ENCODE measurements at regions not wholly inside any gene's neighbourhood (a gene's known extent, or its start where the extent isn't known, plus 50 kb on each side); places are given as distances from the start of the nearest gene placed in this dataset.

- no peaks in the 10 kb centered on the region for H3K27me3 ChIP-seq (ENCODE audit: control insufficient read depth, insufficient read depth, low read length)
- no peak for TF ChIP-seq CTCF (IDR thresholded peaks at IDR 0.05; ENCODE audit: insufficient read depth, low read depth, low read length)
- POLR2A ChIA-PET: no interaction called here
- CTCF ChIA-PET: no interaction called here
- no peaks in the 10 kb centered on the region; the same call in 1 of the 2 replicates for H3K36me3 ChIP-seq (ENCODE audit: control insufficient read depth, insufficient read depth, low read length)
- no peak for DNase-seq (ENCODE audit: low read depth)
- H3K4me3 ChIP-seq (ENCODE audit: low read depth, low read length): no peak overlapping the region
Measured at GRCh38 chr12:127781336-127781735, 485.6 kb upstream of the TMEM132C start.

GRCh38 chr12:127785540-127785939 is 481.4 kb upstream of the TMEM132C start:
- H3K36me3 ChIP-seq (ENCODE audit: control insufficient read depth, insufficient read depth, low read length): no peaks in the 10 kb centered on the region; the same call in 1 of the 2 replicates
- CTCF ChIA-PET: no interaction called here
- no peak overlapping the region for H3K4me3 ChIP-seq (ENCODE audit: low read depth, low read length)
- POLR2A ChIA-PET: no interaction called here
- DNase-seq (ENCODE audit: low read depth): peak; percentile 54
- TF ChIP-seq CTCF (IDR thresholded peaks at IDR 0.05; ENCODE audit: insufficient read depth, low read depth, low read length): no peak
- H3K27me3 ChIP-seq (ENCODE audit: control insufficient read depth, insufficient read depth, low read length): no peaks in the 10 kb centered on the region

GRCh38 chr12:127785986-127786590 is 480.9 kb upstream of the TMEM132C start:
- no peak for DNase-seq (ENCODE audit: low read depth)
- POLR2A ChIA-PET: no interaction called here
- no peaks in the 10 kb centered on the region for H3K27me3 ChIP-seq (ENCODE audit: control insufficient read depth, insufficient read depth, low read length)
- H3K36me3 ChIP-seq (ENCODE audit: control insufficient read depth, insufficient read depth, low read length): no peaks in the 10 kb centered on the region; the same call in 1 of the 2 replicates
- H3K4me3 ChIP-seq (ENCODE audit: low read depth, low read length): no peak overlapping the region
- no peak for TF ChIP-seq CTCF (IDR thresholded peaks at IDR 0.05; ENCODE audit: insufficient read depth, low read depth, low read length)
- CTCF ChIA-PET: no interaction called here

GRCh38 chr12:127787544-127787943 is 479.4 kb upstream of the TMEM132C start:
- ChIA-PET POLR2A (no interaction called here), CTCF (interaction anchor here (1.0 kb wide), 1 partner anchor 17 kb away, joined by 3 read pairs; no protein-coding TSS in a partner anchor)

GRCh38 chr12:127790376-127790775 is 476.6 kb upstream of the TMEM132C start:
- ChIA-PET POLR2A (no interaction called here), CTCF (interaction anchor here (0.6 kb wide), 1 partner anchor 11 kb away, joined by 3 read pairs; no protein-coding TSS in a partner anchor)
- TF ChIP-seq CTCF (IDR thresholded peaks at IDR 0.05; ENCODE audit: insufficient read depth, low read depth, low read length): no peak
- no peak overlapping the region for H3K4me3 ChIP-seq (ENCODE audit: low read depth, low read length)
- DNase-seq (ENCODE audit: low read depth): no peak
- no peaks in the 10 kb centered on the region; the same call in 1 of the 2 replicates for H3K36me3 ChIP-seq (ENCODE audit: control insufficient read depth, insufficient read depth, low read length)
- H3K27me3 ChIP-seq (ENCODE audit: control insufficient read depth, insufficient read depth, low read length): no peaks in the 10 kb centered on the region

More at GRCh38 chr12:127787544-127787943, 479.4 kb upstream of the TMEM132C start:
- no peaks in the 10 kb centered on the region; the same call in 1 of the 2 replicates for H3K36me3 ChIP-seq (ENCODE audit: control insufficient read depth, insufficient read depth, low read length)
- no peak for DNase-seq (ENCODE audit: low read depth)
- H3K4me3 ChIP-seq (ENCODE audit: low read depth, low read length): no peak overlapping the region
- no peak for TF ChIP-seq CTCF (IDR thresholded peaks at IDR 0.05; ENCODE audit: insufficient read depth, low read depth, low read length)
- no peaks in the 10 kb centered on the region for H3K27me3 ChIP-seq (ENCODE audit: control insufficient read depth, insufficient read depth, low read length)
